IMR-90 (cell line): ENCODE measurements at regions not wholly inside any gene's neighbourhood (a gene's known extent, or its start where the extent isn't known, plus 50 kb on each side); places are given as distances from the start of the nearest gene placed in this dataset.

Source experiments
- CHD1 ChIP-seq: IDR thresholded peaks from 2 replicates; pipeline ENCODE4 v1.6.1; 2012; ENCODE audit warnings: low read depth, low read length, improper control_type of control experiment
- MAZ ChIP-seq: IDR thresholded peaks from 2 replicates; pipeline ENCODE4 v1.6.1; 2012; ENCODE audit warnings: low read depth, mild to moderate bottlenecking, low read length, improper control_type of control experiment, moderate library complexity, borderline replicate concordance
- POLR2A ChIP-seq: IDR thresholded peaks from 2 replicates; pipeline ENCODE4 v1.6.1; 2012; ENCODE audit warnings: mild to moderate bottlenecking, low read depth, low read length
- TF ChIP-seq, protein P1 (sequence below): fragments of 150-350 bp; IDR thresholded peaks from 2 replicates; pipeline ENCODE4 v1.6.1; 2016; ENCODE audit warnings: low read depth, mild to moderate bottlenecking, low read length, moderate library complexity, borderline replicate concordance
- TF ChIP-seq, protein P2 (sequence below): conservative IDR thresholded peaks from 2 replicates; pipeline ENCODE4 v1.5.1; 2012; ENCODE audit warnings: mild to moderate bottlenecking, low read depth, low read length, improper control_type of control experiment

DNA sequence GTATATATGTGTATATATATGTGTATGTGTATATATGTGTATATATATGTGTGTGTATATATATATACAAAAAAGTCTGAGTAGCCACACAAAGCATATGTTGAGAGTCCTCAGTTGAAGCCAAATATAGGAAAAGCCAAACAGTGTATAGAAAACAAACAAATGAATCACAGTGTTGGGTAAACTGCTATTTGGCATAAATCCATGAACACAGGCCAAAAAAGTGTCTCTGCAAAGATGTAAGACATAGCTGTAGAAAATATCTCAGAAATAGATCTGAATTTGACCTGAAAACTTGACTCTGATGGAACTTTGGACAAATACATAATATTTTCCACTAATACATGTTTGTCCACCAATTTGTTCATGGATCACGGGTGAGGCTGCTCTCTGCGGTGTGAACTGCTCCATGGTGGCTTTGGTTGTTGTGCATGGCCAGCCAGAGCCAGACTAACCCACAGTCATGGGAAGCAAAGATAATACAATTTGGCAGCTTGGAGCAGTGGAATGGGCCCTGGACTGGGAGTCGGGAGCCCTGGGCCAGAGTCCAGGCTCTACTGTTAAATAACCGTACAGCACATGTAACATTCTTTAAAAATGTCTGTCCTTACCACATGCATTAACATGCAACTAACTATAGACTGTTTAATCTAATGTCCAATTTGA, 76.9 kb upstream of the EED start:
- TF ChIP-seq, protein P1, sequence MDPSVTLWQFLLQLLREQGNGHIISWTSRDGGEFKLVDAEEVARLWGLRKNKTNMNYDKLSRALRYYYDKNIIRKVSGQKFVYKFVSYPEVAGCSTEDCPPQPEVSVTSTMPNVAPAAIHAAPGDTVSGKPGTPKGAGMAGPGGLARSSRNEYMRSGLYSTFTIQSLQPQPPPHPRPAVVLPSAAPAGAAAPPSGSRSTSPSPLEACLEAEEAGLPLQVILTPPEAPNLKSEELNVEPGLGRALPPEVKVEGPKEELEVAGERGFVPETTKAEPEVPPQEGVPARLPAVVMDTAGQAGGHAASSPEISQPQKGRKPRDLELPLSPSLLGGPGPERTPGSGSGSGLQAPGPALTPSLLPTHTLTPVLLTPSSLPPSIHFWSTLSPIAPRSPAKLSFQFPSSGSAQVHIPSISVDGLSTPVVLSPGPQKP = no peak
- TF ChIP-seq, protein P2, sequence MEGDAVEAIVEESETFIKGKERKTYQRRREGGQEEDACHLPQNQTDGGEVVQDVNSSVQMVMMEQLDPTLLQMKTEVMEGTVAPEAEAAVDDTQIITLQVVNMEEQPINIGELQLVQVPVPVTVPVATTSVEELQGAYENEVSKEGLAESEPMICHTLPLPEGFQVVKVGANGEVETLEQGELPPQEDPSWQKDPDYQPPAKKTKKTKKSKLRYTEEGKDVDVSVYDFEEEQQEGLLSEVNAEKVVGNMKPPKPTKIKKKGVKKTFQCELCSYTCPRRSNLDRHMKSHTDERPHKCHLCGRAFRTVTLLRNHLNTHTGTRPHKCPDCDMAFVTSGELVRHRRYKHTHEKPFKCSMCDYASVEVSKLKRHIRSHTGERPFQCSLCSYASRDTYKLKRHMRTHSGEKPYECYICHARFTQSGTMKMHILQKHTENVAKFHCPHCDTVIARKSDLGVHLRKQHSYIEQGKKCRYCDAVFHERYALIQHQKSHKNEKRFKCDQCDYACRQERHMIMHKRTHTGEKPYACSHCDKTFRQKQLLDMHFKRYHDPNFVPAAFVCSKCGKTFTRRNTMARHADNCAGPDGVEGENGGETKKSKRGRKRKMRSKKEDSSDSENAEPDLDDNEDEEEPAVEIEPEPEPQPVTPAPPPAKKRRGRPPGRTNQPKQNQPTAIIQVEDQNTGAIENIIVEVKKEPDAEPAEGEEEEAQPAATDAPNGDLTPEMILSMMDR = no peak
- TF ChIP-seq POLR2A (no peak), CHD1 (no peak), MAZ (no peak)
